GM23248 (cell line): ENCODE measurements at regions not wholly inside any gene's neighbourhood (a gene's known extent, or its start where the extent isn't known, plus 50 kb on each side); places are given as distances from the start of the nearest gene placed in this dataset.

Experiments used
- DNase-seq: peaks from one replicate; pipeline ENCODE4 v3.0.0-alpha.2; 2015
- H2AFZ ChIP-seq: fragments of 200-600 bp; sonication (generic); 2 replicates; pipeline ENCODE4 v1.6.1; 2016; ENCODE audit warnings: antibody characterized with exemption
- H3F3A ChIP-seq: fragments of 200-600 bp; sonication (generic); 2 replicates; pipeline ENCODE4 v1.6.1; 2016; ENCODE audit warnings: mild to moderate bottlenecking, antibody characterized with exemption, mixed run types; ENCODE audit not compliant: insufficient read depth
- H3K27ac ChIP-seq: fragments of 200-600 bp; sonication (generic); 2 replicates; pipeline ENCODE4 v1.5.1; 2016; ENCODE audit warnings: mild to moderate bottlenecking
- H3K27me3 ChIP-seq: fragments of 200-600 bp; sonication (generic); replicated peaks from 2 replicates; pipeline ENCODE4 v1.6.1; 2016; ENCODE audit warnings: mild to moderate bottlenecking; ENCODE audit not compliant: insufficient read depth
- H3K36me3 ChIP-seq: fragments of 200-600 bp; sonication (generic); 2 replicates; pipeline ENCODE4 v1.6.1; 2016; ENCODE audit warnings: low read depth, mild to moderate bottlenecking
- H3K4me1 ChIP-seq: fragments of 200-600 bp; sonication (generic); 2 replicates; pipeline ENCODE4 v1.6.1; 2016; ENCODE audit warnings: mild to moderate bottlenecking; ENCODE audit not compliant: insufficient read depth
- H3K4me2 ChIP-seq: fragments of 200-600 bp; sonication (generic); one replicate; pipeline ENCODE4 v1.6.1; 2016; ENCODE audit warnings: mild to moderate bottlenecking; ENCODE audit not compliant: unreplicated experiment
- H3K4me3 ChIP-seq: fragments of 200-600 bp; sonication (generic); 2 replicates; pipeline ENCODE4 v1.5.1; 2016; ENCODE audit warnings: mild to moderate bottlenecking
- H3K79me2 ChIP-seq: fragments of 200-600 bp; sonication (generic); 2 replicates; pipeline ENCODE4 v1.6.1; 2016; ENCODE audit warnings: mild to moderate bottlenecking; ENCODE audit not compliant: insufficient read depth
- H3K9ac ChIP-seq: fragments of 200-600 bp; sonication (generic); 2 replicates; pipeline ENCODE4 v1.6.1; 2016; ENCODE audit warnings: mild to moderate bottlenecking
- H3K9me2 ChIP-seq: fragments of 200-600 bp; sonication (generic); 2 replicates; pipeline ENCODE4 v1.6.1; 2016; ENCODE audit warnings: mixed run types, mild to moderate bottlenecking, moderate library complexity; ENCODE audit not compliant: insufficient read depth
- H3K9me3 ChIP-seq: fragments of 200-600 bp; sonication (generic); one replicate; pipeline ENCODE4 v1.6.1; 2017; ENCODE audit warnings: low read depth
- H4K20me1 ChIP-seq: fragments of 200-600 bp; sonication (generic); 2 replicates; pipeline ENCODE4 v1.6.0; 2016; ENCODE audit not compliant: insufficient read depth
- EZH2 ChIP-seq: fragments of 200-600 bp; sonication (generic); IDR thresholded peaks from 2 replicates; pipeline ENCODE4 v1.6.1; 2018; ENCODE audit warnings: antibody characterized with exemption, mild to moderate bottlenecking; ENCODE audit not compliant: insufficient read depth, poor library complexity, severe bottlenecking
- EZH2phosphoT487 ChIP-seq: fragments of 200-600 bp; sonication (generic); IDR thresholded peaks from 2 replicates; pipeline ENCODE4 v1.6.1; 2018; ENCODE audit warnings: antibody characterized with exemption, moderate library complexity, mild to moderate bottlenecking, low read depth; ENCODE audit not compliant: insufficient read depth
- WGBS, 2 experiments: methylation state at CpG; one replicate each; pipeline ENCODE4 v1.1.6; 2015 to 2017; ENCODE audit warnings: low lambda C conversion rate in 2 of 2, low coverage in 1 of 2; ENCODE audit errors: missing lambda C conversion rate in 2 of 2; 5-methylcytosine and 5-hydroxymethylcytosine counted together
- in situ Hi-C: fragments of 300-500 bp; cut with MboI; formaldehyde crosslinking; loops from 2 replicates; pipeline ENCODE4 v1.15.0; 2020

- no peaks in the 10 kb centered on the region for H3K4me1 ChIP-seq
- no peaks in the 10 kb centered on the region for H3F3A ChIP-seq
- no peak overlapping the region for H3K27ac ChIP-seq
- H3K4me3 ChIP-seq = no peak overlapping the region
- WGBS, 2 experiments = 30 to 34% methylated on average over 3 of the region's 3 CpGs
- H3K36me3 ChIP-seq = no peaks in the 10 kb centered on the region
- no peaks in the 10 kb centered on the region for H3K9me3 ChIP-seq
- H2AFZ ChIP-seq = no peak overlapping the region
- H4K20me1 ChIP-seq = no peaks in the 10 kb centered on the region
- H3K9ac ChIP-seq = no peak overlapping the region
- no peaks in the 10 kb centered on the region for H3K79me2 ChIP-seq
- DNase-seq = no peak
- in situ Hi-C loops = no loop called here
- no peak overlapping the region for H3K4me2 ChIP-seq
- TF ChIP-seq EZH2 = no peak
- TF ChIP-seq EZH2phosphoT487 = no peak
- H3K9me2 ChIP-seq = no peaks in the 10 kb centered on the region
- no peaks in the 10 kb centered on the region for H3K27me3 ChIP-seq
These were observed 70.0 kb downstream of the MZT1 start for GRCh38 chr13:72657379-72657778.

GRCh38 chr13:72656357-72656756, 71.1 kb downstream of the MZT1 start:
- Histone ChIP-seq H3K36me3 (no peaks in the 10 kb centered on the region), H3F3A (no peaks in the 10 kb centered on the region), H3K9me3 (no peaks in the 10 kb centered on the region), H3K27ac (no peak overlapping the region), H3K4me1 (no peaks in the 10 kb centered on the region), H3K9me2 (no peaks in the 10 kb centered on the region), H3K79me2 (no peaks in the 10 kb centered on the region), H3K4me2 (no peak overlapping the region), H4K20me1 (no peaks in the 10 kb centered on the region), H3K9ac (no peak overlapping the region), H3K27me3 (0 out of 2 replicates have a peak, but pooled peaks cover 3% of the 10 kb centered on the region), H2AFZ (no peak overlapping the region), H3K4me3 (no peak overlapping the region)
- in situ Hi-C loops = no loop called here
- DNase-seq = no peak
- no peak for TF ChIP-seq EZH2
- no peak for TF ChIP-seq EZH2phosphoT487
- 20 to 23% methylated on average over 2 of the region's 2 CpGs for WGBS, 2 experiments

DNA sequence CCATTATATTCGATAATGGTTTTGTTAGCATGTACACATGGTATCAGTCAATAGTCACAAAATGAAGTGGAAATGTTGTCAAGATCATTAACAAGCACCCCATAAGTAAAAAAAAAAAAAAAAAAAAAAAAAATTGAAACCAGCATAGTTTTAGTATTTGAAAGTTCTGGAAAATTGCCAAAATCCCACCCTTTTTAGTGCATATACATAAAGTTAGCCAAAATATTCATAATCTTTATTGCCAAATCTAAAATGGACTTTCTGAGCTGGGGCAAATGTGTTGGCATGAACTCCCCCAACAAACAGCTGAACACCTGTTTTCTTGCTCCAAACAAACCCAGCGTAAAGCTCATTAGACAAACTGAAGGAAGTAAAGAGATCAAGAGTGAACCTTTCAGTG, 73.9 kb downstream of the MZT1 start:
- TF ChIP-seq EZH2 = no peak
- TF ChIP-seq EZH2phosphoT487 = no peak
- Histone ChIP-seq H3F3A (no peaks in the 10 kb centered on the region), H4K20me1 (no peaks in the 10 kb centered on the region), H3K9me3 (no peaks in the 10 kb centered on the region), H3K27me3 (peaks cover 7% of the 10 kb centered on the region; the same call in 1 of the 2 replicates), H3K4me3 (no peak overlapping the region), H3K9ac (no peak overlapping the region), H2AFZ (no peak overlapping the region), H3K79me2 (no peaks in the 10 kb centered on the region), H3K4me2 (no peak overlapping the region), H3K9me2 (no peaks in the 10 kb centered on the region), H3K27ac (no peak overlapping the region), H3K4me1 (no peaks in the 10 kb centered on the region), H3K36me3 (no peaks in the 10 kb centered on the region)
- 49 to 51% methylated on average over 2 of the region's 2 CpGs for WGBS, 2 experiments
- in situ Hi-C loops = no loop called here
- no peak for DNase-seq

DNA sequence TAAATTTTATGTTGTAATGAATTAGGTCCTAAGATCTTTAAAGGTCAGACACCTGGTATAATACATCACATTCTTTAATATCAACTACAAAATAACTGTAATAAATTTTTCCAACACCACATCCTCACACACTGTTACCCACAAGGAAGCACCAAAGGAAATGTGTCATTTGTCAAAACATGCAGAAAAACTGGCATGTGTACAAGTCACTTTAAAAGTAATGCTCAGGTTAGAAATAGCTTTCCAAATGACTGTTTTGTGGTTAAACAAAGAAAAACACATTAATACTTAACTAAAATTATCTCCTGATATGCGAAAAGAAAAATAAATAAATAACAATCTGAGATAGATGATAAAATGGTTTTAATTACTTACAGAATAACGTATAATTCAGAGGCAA, 74.7 kb downstream of the MZT1 start:
- H3K27ac ChIP-seq = no peak overlapping the region
- H2AFZ ChIP-seq = no peak overlapping the region
- 20 to 27% methylated on average over 2 of the region's 2 CpGs for WGBS, 2 experiments
- no peak overlapping the region for H3K4me3 ChIP-seq
- H3K27me3 ChIP-seq = peaks cover 9% of the 10 kb centered on the region; the same call in 1 of the 2 replicates
- DNase-seq = no peak
- H3K9ac ChIP-seq = no peak overlapping the region
- H3K4me1 ChIP-seq = no peaks in the 10 kb centered on the region
- TF ChIP-seq EZH2phosphoT487 = no peak
- TF ChIP-seq EZH2 = no peak
- no peaks in the 10 kb centered on the region for H3K79me2 ChIP-seq
- in situ Hi-C loops = no loop called here
- no peaks in the 10 kb centered on the region for H3K9me2 ChIP-seq
- no peaks in the 10 kb centered on the region for H3K36me3 ChIP-seq
- no peaks in the 10 kb centered on the region for H4K20me1 ChIP-seq
- H3K9me3 ChIP-seq = no peaks in the 10 kb centered on the region
- H3F3A ChIP-seq = no peaks in the 10 kb centered on the region
- no peak overlapping the region for H3K4me2 ChIP-seq

DNA sequence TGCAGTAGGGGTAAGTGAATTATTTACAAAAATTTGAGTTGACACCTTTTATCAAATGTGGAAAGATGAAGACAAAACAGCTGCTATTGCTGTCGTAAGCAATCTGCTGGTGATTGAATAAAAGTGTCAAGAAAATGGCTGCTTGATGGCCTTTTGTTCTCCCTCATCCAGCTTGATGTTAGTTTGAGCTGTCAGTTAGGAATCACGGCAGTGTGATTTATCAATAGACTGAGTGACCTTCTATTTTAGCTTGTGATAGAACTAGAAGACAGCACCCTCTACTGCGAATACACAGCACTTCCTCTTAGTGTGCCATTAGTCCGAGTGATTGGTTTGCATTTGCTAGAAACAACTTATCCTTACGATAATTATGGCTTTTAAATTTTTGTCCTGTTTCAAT, 76.3 kb downstream of the MZT1 start:
- Histone ChIP-seq H3K27ac (no peak overlapping the region), H3K4me2 (no peak overlapping the region), H3K79me2 (no peaks in the 10 kb centered on the region), H3K4me3 (no peak overlapping the region), H3K9me3 (no peaks in the 10 kb centered on the region), H4K20me1 (no peaks in the 10 kb centered on the region), H3K9ac (no peak overlapping the region), H2AFZ (no peak overlapping the region), H3K36me3 (no peaks in the 10 kb centered on the region), H3K27me3 (peaks cover 11% of the 10 kb centered on the region), H3K4me1 (no peaks in the 10 kb centered on the region), H3F3A (no peaks in the 10 kb centered on the region), H3K9me2 (no peaks in the 10 kb centered on the region)
- TF ChIP-seq EZH2 = no peak
- in situ Hi-C loops = no loop called here
- no peak for DNase-seq
- 1 to 4% methylated on average over 5 of the region's 5 CpGs for WGBS, 2 experiments
